Stromal cell of bone marrow (primary cell): ENCODE measurements at regions not wholly inside any gene's neighbourhood (a gene's known extent, or its start where the extent isn't known, plus 50 kb on each side); places are given as distances from the start of the nearest gene placed in this dataset.
A peak's percentile ranks its signal among the peaks of the same experiment; 100 is the strongest.

Experiments
- DNase-seq: peaks from one replicate; pipeline ENCODE4 v3.0.0-alpha.2; 2012; ENCODE audit warnings: low read depth

DNA sequence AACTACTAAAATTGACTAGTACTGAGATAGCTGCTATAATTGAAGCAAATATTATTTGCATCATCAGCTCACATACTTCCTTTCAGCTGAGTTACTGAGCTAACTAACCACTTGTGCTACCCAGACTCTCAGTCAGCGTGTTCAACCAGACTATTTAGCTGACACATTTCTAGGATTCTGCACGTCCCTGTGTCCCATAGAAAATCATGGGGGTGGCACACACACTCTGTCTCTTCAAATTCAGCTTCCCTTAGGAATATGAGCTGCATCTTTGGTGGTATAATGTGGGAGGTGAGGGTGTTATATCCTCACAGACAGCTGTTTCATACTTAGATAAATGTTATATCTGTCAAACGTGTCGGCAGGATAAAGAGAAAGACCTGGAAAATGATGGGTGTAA lies 424.0 kb downstream of the CDH2 start:
- no peak for DNase-seq

DNA sequence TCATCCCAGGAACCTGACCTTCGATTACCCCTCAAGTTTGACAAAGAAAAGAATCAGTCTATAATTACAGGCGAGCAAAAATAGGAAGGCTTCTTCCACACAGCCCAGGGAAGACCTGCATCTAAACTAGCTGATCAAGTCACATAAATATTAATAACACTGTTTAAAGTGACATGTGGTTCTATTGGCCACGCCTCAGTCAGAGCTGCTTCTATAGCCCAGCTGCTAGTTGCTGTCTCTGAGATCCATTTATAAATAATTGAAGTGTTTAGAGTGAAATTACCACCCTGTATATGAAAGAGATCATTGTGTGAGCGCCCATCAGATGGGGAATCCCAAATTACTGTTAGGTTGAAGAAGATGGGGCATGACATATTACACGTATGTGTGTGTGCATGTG lies 426.0 kb downstream of the CDH2 start:
- DNase-seq = no peak

GRCh38 chr18:27750014-27750413 lies 426.9 kb downstream of the CDH2 start:
- peak; percentile 34 for DNase-seq

DNA sequence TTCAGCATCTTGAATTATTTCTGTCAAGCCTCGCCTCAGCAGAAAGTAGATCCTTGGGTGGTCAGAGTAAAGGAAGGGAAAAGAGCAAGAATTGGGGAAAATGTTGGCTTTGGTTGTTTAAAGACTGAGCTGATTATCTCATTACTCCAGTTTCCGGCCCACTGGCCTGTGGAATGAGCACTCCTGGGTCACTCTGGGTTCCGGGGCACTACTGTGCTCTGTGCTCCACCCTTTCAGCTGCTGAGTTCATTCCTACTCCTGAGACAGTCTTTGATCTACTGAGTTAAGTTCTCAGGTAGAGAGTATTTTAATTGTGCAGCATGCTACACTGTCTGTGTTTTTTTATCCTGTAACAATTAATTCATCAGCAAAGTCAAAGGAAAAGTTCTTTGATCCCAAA lies 427.7 kb downstream of the CDH2 start:
- DNase-seq = no peak

DNA sequence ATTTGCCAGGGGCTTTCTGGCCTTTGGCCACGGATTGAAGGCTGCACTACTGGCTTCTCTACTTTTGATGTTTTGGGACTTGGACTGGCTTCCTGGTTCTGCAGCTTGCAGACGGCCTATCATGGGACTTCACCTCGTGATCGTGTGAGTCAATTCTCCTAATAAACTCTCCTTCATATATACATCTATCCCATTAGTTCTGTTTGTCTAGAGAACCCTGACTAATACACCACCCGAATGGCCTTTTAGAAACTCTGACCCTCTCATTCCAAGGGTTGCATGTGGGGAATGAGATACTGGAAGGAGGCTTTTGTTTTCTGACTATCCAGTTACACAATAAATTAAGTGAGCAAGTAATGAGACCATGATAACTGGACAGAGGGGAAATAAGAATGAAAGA lies 430.7 kb downstream of the CDH2 start:
- no peak for DNase-seq

- no peak for DNase-seq
Measured at GRCh38 chr18:27735117-27735516, 441.8 kb downstream of the CDH2 start.

GRCh38 chr18:27731211-27731610 lies 445.7 kb downstream of the CDH2 start:
- no peak for DNase-seq

DNA sequence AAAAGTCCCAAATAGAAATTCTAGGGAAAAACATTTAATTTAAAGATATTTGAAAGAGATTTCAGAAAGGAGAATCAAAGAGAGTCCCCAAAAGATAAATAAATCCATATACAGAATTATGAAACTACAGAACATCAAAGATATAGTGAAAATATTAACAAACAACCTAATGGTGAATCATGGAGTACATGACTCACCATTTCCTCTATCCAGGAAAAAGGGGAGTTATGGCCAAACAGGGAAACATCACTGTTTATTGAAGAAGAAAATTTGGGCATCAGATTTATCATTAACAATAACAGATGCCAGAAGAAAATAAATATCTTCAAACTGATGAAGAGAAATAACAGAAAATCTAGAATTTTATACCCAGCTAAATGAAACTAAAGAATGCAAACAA lies 448.3 kb downstream of the CDH2 start:
- DNase-seq = no peak

DNA sequence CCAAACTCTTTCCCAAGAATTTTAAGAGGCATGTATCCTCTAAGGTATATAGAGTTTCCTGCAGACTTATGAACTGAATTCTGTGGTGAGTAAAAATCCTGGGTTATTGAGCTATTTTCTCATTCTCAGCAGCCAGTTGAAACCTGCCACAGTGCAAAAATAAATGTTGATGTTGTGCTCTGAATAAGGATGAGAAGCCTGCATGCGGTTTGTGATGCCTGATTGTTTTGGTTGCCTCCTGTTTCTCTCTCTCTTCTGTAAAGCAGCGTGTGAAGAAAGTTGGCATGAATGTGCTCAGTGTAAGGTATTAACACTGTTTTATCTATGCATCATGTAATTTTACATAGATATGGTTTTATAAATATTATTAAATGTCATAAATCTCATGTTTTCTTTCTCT lies 452.6 kb downstream of the CDH2 start:
- DNase-seq = no peak

GRCh38 chr18:27723168-27723567 lies 453.8 kb downstream of the CDH2 start:
- no peak for DNase-seq

GRCh38 chr18:27719680-27720079 lies 457.2 kb downstream of the CDH2 start:
- no peak for DNase-seq

GRCh38 chr18:27717816-27718215 lies 459.1 kb downstream of the CDH2 start:
- DNase-seq = no peak

- no peak for DNase-seq
Measured at GRCh38 chr18:27717250-27717649, 459.7 kb downstream of the CDH2 start.

DNA sequence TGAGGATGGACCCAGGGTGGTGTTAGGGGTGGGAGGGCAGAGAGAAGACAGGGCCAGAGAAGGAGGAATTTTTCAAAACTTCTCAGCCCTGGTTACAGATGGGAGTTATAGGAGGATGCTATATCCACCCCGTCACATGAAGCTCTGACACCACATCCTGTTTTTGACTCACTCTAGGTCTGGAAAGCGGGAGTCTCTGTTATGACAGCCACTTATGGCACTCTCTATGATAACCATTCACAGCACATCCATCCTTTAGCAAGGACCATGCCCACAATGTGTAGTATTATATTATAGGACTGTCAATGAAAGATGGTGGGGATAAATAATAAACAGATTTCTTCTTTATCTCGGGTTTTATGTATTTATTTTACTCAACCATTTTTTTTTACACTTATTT lies 461.2 kb downstream of the CDH2 start:
- DNase-seq = no peak

GRCh38 chr18:27713738-27714095 lies 463.2 kb downstream of the CDH2 start:
- DNase-seq = peak; percentile 86

DNA sequence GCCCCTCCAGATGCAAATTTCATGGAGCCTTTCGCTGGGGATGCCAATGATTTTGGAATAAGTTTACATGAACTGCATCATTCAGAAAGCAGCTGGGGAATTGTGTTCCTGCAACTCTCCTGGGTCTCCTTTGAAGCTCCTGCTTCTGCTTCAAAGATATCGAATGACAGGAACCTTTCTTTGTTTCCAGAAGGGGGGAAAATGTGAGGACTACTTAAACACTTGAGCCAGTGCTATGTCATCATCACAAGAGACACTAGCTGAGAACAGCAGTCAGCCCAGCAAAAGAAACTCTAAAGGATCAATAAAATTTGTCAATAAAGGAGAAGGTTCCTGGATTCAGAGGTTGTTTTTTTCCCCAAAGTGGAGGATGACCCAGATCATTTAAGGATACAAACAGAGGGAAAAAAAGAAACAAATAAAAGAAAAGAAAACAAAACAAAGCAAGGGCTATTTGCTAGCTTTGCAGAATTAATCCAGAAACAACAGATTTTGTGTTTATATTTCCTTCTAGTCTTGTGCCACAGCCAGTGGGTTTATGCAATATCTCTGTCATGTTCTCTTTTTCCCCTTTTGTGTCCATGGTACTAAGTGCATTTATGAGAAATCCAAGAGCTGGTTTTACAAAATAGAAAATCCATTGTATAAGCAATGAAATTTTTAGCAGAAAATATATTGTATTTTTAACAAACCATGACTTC lies 463.7 kb downstream of the CDH2 start:
- no peak for DNase-seq

GRCh38 chr18:27712066-27712465 lies 464.9 kb downstream of the CDH2 start:
- no peak for DNase-seq

DNA sequence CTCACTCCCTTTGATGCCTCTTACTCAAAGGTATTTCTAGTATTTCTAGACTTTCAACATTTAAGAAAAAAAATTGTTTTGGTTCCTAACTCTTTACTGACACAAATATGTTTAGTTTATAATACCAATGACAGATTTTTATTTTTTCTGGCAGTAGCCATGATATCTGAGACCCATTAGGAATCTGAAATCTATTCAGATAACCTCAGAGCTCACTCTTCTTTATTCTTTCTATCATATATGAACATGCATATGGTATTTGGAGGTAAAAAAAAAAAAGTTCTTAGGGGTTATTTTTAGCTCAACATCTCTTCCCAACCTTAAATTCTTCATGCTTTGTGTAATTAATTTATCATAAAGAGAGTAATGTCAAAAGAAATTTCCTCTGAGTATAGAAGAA lies 465.5 kb downstream of the CDH2 start:
- DNase-seq = no peak

GRCh38 chr18:27709344-27709743 lies 467.6 kb downstream of the CDH2 start:
- DNase-seq = no peak

GRCh38 chr18:27707201-27707600 lies 469.7 kb downstream of the CDH2 start:
- peak; percentile 9 for DNase-seq

GRCh38 chr18:27704736-27705361 lies 472.1 kb downstream of the CDH2 start:
- no peak for DNase-seq

GRCh38 chr18:27699137-27699536 lies 477.8 kb downstream of the CDH2 start:
- no peak for DNase-seq

DNA sequence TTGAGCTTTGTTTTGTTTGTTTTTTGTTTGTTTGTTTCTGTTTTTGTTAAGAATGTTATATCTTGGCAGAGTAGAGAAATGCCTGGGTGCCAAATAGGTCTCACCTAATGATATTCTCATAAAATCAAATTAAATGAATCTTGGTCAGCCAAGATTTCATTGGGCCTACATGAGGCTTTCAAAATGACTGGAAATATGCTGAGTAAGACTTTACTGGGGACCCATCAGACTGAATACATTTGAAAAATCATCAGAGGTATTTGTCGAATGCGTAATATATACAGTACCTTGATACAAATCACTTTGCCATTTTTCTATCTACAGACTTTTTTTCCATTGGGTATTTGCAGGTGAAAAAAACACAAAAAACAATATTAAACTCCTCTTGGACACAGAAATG lies 480.8 kb downstream of the CDH2 start:
- no peak for DNase-seq

DNA sequence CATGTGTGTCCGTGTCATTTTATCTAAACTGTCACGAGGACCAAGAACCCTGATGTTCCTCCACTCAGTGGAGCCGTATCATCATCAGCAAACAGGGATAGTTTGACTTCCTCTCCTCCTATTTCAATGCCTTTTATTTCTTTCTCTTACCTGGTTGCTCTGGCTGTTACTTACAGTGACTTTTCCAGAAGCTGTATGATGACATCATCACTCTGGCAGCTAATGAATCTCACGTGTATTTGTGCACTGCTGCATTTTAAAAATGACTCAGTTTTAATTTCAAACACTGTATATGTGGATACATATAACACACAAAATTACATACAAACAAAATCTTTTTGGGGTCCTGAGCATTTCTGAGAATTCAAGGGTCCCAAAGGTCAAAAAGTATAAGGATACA lies 481.4 kb downstream of the CDH2 start:
- no peak for DNase-seq
